ENCODE measurements at regions not wholly inside any gene's neighbourhood (a gene's known extent, or its start where the extent isn't known, plus 50 kb on each side); places are given as distances from the start of the nearest gene placed in this dataset.

- Histone ChIP-seq H3K36me3 (ENCODE audit: control insufficient read depth, insufficient read depth, low read length) (no peaks in the 10 kb centered on the region), H3K4me3 (ENCODE audit: low read depth, low read length) (no peak overlapping the region), H3K27me3 (ENCODE audit: control insufficient read depth, insufficient read depth, low read length) (no peaks in the 10 kb centered on the region)
- FAIRE-seq (no peak), DNase-seq (ENCODE audit: low read depth) (no peak)
- TF ChIP-seq CTCF (IDR thresholded peaks at IDR 0.05; ENCODE audit: insufficient read depth, low read length, severe bottlenecking), result no peak
Measured at GRCh38 chr5:156147261-156147943, 179.6 kb upstream of the SGCD start.

GRCh38 chr5:156147944-156148285, 179.0 kb upstream of the SGCD start:
- no peak for FAIRE-seq
- no peak for TF ChIP-seq CTCF (IDR thresholded peaks at IDR 0.05; ENCODE audit: insufficient read depth, low read length, severe bottlenecking)
- Histone ChIP-seq H3K36me3 (ENCODE audit: control insufficient read depth, insufficient read depth, low read length) (no peaks in the 10 kb centered on the region), H3K27me3 (ENCODE audit: control insufficient read depth, insufficient read depth, low read length) (no peaks in the 10 kb centered on the region), H3K4me3 (ENCODE audit: low read depth, low read length) (no peak overlapping the region)
- no peak for DNase-seq (ENCODE audit: low read depth)

GRCh38 chr5:156148301-156148700, 178.7 kb upstream of the SGCD start:
- no peaks in the 10 kb centered on the region for H3K36me3 ChIP-seq (ENCODE audit: control insufficient read depth, insufficient read depth, low read length)
- no peak overlapping the region for H3K4me3 ChIP-seq (ENCODE audit: low read depth, low read length)
- no peak for TF ChIP-seq CTCF (IDR thresholded peaks at IDR 0.05; ENCODE audit: insufficient read depth, low read length, severe bottlenecking)
- DNase-seq (ENCODE audit: low read depth) (no peak), FAIRE-seq (no peak)
- no peaks in the 10 kb centered on the region for H3K27me3 ChIP-seq (ENCODE audit: control insufficient read depth, insufficient read depth, low read length)

GRCh38 chr5:156149213-156149612, 177.8 kb upstream of the SGCD start:
- TF ChIP-seq CTCF (IDR thresholded peaks at IDR 0.05; ENCODE audit: insufficient read depth, low read length, severe bottlenecking), result no peak
- DNase-seq (ENCODE audit: low read depth), result no peak
- H3K36me3 ChIP-seq (ENCODE audit: control insufficient read depth, insufficient read depth, low read length), result no peaks in the 10 kb centered on the region
- H3K4me3 ChIP-seq (ENCODE audit: low read depth, low read length), result no peak overlapping the region
- H3K27me3 ChIP-seq (ENCODE audit: control insufficient read depth, insufficient read depth, low read length), result no peaks in the 10 kb centered on the region
- FAIRE-seq, result no peak

GRCh38 chr5:156153602-156154001, 173.4 kb upstream of the SGCD start:
- Histone ChIP-seq H3K4me3 (ENCODE audit: low read depth, low read length) (no peak overlapping the region), H3K27me3 (ENCODE audit: control insufficient read depth, insufficient read depth, low read length) (no peaks in the 10 kb centered on the region), H3K36me3 (ENCODE audit: control insufficient read depth, insufficient read depth, low read length) (no peaks in the 10 kb centered on the region)
- TF ChIP-seq CTCF (IDR thresholded peaks at IDR 0.05; ENCODE audit: insufficient read depth, low read length, severe bottlenecking), result no peak
- DNase-seq (ENCODE audit: low read depth) (no peak), FAIRE-seq (no peak)

DNA sequence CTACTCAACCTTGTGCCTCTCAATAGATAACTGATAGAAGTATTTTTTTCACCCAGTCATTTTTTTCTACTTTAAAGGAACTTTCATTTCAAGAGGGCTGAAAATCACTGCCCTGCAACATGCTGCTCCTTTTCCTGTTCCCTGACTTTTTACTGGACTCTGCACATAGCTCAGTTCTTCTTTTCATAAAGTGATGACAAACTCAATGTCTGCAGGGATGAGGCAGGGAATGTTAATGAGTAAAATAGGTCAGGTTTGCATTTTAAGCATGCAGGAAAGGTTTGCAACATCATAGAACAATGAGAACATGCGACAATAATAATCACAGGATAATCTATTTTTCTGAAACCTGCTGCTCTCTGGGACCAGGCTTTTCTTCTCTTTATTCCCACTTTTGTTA, 172.2 kb upstream of the SGCD start:
- FAIRE-seq (no peak), DNase-seq (ENCODE audit: low read depth) (no peak)
- H3K4me3 ChIP-seq (ENCODE audit: low read depth, low read length), result no peak overlapping the region
- no peak for TF ChIP-seq CTCF (IDR thresholded peaks at IDR 0.05; ENCODE audit: insufficient read depth, low read length, severe bottlenecking)
- H3K36me3 ChIP-seq (ENCODE audit: control insufficient read depth, insufficient read depth, low read length), result no peaks in the 10 kb centered on the region
- no peaks in the 10 kb centered on the region for H3K27me3 ChIP-seq (ENCODE audit: control insufficient read depth, insufficient read depth, low read length)

Measured in bronchial epithelial cell (primary cell).